ENCODE measurements at regions not wholly inside any gene's neighbourhood (a gene's known extent, or its start where the extent isn't known, plus 50 kb on each side); places are given as distances from the start of the nearest gene placed in this dataset.

DNA sequence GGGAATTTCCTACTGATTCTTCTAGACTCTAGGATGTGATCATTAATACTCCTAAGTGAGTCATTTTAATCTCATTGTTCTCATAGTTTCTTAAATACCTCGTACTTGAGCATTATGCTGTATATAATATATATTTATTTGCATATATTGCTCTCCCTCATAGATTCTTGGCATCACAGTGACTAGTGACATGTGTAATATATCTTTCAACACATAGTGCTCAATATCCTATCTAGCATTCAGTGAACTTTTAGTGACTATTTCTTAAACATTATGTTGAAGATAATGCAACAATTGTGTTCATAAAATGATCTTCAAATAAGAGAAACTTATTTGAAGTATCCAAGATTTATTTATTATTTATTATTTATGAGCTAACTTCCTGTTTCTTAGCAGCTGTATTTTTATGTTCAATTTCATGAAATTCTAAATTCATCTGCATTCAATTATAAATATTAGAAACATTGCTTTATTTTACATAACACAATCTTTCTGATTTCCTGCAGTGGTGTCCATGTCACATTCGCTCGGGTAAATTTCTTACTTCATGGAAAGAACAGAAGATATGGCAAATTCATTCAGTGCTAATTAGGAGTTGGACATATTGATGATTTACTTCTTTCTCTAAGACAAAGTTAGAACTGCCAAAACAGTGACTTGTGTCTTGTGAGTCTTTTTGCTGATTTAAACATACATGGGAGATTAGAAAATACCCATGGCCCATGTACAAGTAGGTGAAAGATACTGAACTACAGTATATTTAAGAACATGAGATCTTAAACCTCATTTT is 1095.5 kb upstream of the IGFBP7 start:
- DNase-seq (ENCODE audit: low read depth): no peak

DNA sequence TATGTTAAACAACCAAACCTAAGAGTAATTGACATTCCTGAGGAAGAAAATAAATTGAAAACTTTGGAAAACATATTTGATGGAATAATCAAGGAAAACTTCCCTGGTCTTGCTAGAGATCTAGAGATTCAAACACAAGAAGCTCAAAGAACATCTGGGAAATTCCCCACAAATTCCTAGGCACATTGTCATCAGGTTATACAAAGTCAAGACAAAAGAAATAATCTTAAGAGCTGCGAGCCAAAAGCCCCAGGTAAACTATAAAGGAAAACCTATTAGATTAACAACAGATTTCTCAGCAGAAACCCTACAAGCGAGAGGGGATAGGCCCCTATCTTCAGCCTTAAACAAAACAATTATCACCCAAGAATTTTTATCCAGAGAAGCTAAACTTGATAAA is 1082.0 kb upstream of the IGFBP7 start:
- no peak for DNase-seq (ENCODE audit: low read depth)

- DNase-seq (ENCODE audit: low read depth): no peak
Observed at GRCh38 chr4:58191109-58191508, 1080.9 kb upstream of the IGFBP7 start.

GRCh38 chr4:58188316-58188715 is 1078.1 kb upstream of the IGFBP7 start:
- DNase-seq (ENCODE audit: low read depth): no peak

GRCh38 chr4:58175024-58175423 is 1064.8 kb upstream of the IGFBP7 start:
- no peak for DNase-seq (ENCODE audit: low read depth)

- no peak for DNase-seq (ENCODE audit: low read depth)
Observed at GRCh38 chr4:58166490-58166889, 1056.3 kb upstream of the IGFBP7 start.

DNA sequence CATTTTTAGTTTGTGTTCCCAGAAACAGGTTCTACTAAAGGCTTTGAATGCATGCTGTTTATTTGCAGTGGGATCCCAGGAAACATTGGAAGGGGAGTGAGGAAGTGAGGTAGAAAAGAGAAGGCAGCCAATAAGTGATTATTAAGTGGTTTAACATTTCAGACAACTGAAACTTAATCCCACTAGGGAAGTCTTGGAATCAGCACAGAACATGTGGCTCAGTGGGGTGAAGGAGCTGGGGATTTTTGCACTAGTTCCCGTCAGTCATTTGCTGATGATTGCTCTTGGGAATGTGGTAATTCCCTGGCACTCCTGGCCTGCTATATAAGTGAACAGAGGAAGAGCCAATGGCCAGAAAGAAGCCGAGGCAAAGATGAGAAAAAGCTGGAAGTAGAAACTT is 1053.0 kb upstream of the IGFBP7 start:
- no peak for DNase-seq (ENCODE audit: low read depth)

DNA sequence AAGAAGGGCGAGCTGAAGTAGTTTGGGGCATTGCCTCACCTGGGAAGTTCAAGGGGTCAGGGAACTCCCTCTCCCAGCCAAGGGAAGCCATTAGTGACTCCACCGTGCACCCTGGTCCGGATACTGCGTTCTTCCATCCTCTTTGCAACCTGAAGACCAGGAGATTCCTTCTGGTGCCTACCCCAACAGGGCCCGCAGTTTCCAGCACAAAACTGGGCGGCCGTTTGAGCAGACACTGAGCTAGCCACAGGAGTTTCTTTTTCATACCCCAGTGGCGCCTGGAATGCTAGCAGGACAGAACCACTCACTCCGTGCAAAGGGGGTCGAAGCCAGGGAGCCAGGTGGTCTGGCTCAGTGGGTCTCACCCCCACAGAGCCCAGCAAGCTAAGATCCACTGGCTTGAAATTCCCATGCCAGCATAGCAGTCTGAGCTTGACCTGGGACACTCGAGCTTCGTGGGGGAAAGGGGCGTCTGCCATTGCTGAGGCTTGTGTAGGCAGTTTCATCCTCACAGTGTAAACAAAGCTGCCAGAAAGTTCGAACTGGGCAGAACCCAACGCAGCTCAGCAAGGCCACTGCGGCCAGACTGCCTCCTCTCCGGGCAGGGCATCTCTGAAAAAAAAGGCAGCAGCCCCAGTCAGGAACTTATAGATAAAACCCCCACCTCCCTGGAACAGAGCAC is 1039.4 kb upstream of the IGFBP7 start:
- no peak for DNase-seq (ENCODE audit: low read depth)

DNA sequence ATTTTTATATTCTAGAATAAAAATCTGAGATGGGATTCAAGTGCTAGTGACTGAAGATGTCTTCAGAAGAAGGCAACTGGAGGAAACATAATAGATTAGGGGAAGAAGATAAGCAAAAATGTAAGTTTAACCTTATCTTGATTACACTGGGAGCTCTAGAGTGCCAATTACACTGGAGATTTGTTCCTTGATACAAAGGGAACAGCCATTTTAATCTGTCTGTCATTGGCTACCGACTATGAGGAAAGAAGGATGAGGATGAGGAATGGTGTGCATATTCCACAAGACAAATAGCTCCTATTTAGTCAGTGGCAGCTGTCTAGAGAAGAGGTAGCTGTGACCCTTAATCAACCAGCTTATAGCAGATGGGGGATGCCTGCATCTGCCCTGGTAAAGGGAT is 1034.5 kb upstream of the IGFBP7 start:
- no peak for DNase-seq (ENCODE audit: low read depth)

DNA sequence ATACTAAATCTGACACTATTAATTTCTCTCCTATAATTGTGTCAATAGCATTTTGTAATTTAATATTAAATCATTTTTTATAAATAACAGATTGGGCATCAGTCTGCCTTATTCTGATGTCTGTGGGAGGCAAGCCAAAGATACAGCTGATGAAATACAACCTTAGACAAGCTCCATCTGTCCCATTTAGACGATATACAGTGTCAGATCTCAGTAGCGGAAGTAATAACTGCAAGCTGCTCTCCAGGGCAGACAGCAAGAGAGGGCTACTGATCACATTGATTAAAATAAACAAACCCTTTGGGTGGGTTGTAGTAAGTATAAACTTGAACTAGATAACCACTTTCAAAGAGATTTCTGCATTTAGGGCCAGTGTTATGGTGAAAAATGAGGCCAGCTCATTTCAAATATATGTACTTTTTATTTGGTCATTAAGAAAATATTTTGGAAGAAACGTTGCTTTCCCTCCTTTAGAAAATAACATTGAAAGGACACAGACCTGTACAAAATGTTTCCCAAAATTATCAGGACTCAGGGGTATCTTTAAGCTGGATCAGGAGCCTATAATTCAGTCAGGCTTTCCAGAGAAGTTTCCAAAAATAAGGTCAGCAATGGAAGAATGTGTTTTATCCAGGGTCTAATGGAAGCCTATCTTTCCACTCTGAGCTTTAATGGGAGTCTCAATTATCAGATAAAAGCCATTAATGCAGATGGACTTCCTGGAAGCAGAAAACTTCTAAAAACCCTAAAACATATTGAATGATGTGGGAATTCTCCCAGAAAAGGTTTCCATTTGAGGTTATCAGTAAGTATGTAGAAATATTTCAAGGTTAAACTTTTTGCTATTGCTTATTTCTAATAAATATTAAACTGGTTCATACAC is 1028.8 kb upstream of the IGFBP7 start:
- no peak for DNase-seq (ENCODE audit: low read depth)

DNA sequence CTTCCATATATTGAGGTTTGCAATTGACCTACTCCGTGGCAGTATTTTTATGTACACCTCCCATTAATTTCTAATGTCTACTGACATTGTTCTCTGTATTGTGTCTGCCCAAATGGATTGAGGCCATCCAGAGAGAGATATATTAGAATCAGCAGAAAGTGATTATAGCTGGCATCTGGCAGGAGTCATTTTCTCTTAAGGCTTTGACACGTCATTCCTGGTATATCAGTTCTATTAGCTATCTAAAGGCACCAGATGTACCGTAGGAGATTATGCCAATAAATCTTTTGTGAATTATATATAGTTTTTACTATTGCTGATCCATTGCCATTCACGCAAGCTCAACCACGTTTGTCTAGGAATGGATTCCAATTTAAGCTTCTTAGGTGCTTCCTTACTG is 1026.4 kb upstream of the IGFBP7 start:
- DNase-seq (ENCODE audit: low read depth): no peak

DNA sequence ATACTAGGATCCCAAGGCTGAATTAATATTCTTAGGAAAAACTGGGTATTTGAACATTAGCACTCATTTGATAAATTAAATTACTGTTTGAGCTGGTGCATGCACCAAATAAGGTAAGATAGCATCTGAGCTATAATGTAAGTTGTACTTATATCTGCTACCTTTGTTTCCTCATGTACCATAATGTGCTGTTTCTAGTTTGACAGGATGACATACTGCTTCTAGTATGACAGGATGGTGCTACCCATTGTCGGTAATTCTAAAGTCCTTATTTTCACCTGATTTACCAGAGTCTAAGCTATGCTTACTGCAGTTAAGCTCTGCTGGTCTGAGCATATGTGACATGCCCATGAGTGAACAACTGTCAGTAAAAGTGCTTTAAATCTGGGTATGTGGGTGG is 1017.5 kb upstream of the IGFBP7 start:
- DNase-seq (ENCODE audit: low read depth): no peak

DNA sequence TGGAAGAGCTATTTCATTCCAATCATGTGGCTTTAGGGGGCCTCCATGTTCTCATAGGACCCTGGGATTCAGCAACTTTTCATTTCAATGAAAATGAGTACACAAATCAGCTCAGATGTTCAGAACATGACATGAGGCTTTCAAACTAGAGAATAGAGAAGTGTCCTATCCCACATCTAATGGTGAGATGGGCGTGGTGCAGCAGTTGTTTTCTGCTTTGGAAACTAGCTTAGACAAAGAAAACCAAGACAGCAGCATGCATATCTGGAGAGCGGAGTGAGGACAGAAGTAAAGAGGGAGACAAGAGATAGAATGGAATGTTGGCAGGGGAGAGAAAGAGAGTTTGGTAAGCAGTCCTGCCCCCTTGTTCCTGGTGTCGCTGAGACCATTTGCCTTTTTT is 1009.1 kb upstream of the IGFBP7 start:
- no peak for DNase-seq (ENCODE audit: low read depth)

GRCh38 chr4:58113126-58113525 is 1002.9 kb upstream of the IGFBP7 start:
- no peak for DNase-seq (ENCODE audit: low read depth)

GRCh38 chr4:58111818-58112217 is 1001.6 kb upstream of the IGFBP7 start:
- no peak for DNase-seq (ENCODE audit: low read depth)

GRCh38 chr4:58093352-58093751 is 983.2 kb upstream of the IGFBP7 start:
- no peak for DNase-seq (ENCODE audit: low read depth)

- no peak for DNase-seq (ENCODE audit: low read depth)
Observed at GRCh38 chr4:58090539-58090938, 980.4 kb upstream of the IGFBP7 start.

DNA sequence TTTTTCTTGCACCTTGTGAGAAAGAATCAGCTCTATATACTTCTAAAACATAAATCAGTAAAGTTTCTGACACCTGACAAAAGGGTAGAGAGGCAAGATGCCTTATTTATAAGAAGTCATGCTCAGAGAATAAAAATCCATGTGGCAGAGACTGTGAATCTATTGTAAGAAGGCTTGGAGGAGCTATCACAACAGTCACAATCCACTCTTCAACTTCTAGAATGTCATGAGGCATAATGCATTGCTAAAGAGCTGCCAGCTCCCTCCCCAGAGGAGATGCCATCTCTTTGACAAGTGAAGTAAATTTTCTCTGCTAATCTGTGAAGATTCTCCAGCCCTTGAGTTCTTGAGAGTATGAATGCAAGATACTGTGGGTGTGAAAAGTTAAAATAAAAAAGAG is 971.2 kb upstream of the IGFBP7 start:
- DNase-seq (ENCODE audit: low read depth): no peak

DNA sequence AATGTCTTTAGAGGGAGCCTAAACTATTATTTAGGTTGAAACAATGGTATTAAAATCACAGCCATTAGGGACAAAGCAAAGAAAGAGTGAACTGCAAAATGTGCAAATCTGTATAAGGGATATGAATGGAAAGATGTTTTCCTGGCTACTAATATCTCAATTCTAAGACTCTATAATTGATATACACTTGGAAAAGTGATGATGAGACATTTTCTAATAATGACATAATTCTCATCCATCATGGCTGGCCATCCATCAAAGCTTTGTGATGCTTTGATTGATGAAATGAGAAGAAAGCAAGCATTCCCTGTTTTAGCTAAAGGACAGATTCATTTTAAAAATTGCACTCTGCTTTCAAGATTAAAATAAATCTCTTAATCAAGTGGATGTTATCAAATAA is 965.5 kb upstream of the IGFBP7 start:
- DNase-seq (ENCODE audit: low read depth): no peak

GRCh38 chr4:58074382-58074781 is 964.2 kb upstream of the IGFBP7 start:
- DNase-seq (ENCODE audit: low read depth): no peak

DNA sequence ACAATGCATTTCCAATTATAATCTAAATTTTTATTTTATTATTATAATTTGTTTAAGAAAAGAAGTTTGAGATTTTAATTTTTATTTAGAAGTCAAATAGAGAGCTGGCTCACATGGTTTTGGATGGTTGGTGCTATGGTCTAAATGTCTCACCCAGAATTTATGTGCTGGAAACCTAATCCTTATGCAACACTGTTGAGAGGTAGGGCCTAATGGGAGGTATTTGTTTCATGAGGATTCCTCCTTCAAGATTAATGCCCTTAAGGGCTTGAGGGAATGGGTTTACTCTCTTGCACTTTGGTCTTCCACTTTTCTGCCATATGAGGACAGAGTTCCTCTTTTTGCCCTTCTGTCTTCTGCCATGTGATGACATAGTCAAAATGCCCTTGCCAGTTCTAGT is 960.5 kb upstream of the IGFBP7 start:
- no peak for DNase-seq (ENCODE audit: low read depth)

DNA sequence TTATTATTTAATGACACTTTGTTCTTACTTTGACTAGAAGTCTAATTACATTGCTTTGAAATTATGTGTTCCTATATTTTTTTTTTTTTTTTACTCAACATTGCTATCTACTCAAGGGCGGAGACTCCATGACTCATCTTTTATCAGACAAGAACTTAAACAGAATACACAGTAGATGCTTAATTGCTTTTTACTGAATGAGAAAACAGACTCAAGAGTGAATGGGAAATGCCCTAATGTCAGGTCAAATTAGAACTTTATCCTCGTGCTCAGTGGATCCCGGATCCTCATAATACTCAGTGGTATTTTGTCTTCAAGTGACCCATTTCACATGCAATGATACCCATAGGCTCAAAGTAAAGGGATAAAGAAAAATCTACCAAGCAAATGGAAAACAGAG is 954.5 kb upstream of the IGFBP7 start:
- no peak for DNase-seq (ENCODE audit: low read depth)
